ENCODE measurements at regions not wholly inside any gene's neighbourhood (a gene's known extent, or its start where the extent isn't known, plus 50 kb on each side); places are given as distances from the start of the nearest gene placed in this dataset.

GRCh38 chr12:69071091-69071370, 138.1 kb upstream of the CPM start:
- Mint-ChIP-seq H3K36me3 (ENCODE audit: low read depth) (no peaks in the 10 kb centered on the region), H3K27ac (ENCODE audit: unreplicated experiment) (no peak overlapping the region), H3K27me3 (ENCODE audit: low read depth) (peaks cover 11% of the 10 kb centered on the region), H3K4me1 (ENCODE audit: low read depth) (no peaks in the 10 kb centered on the region), H3K9me3 (ENCODE audit: low read depth) (no peaks in the 10 kb centered on the region), H3K4me3 (ENCODE audit: unreplicated experiment) (no peak overlapping the region)
- no peak for DNase-seq (ENCODE audit: low spot score)
- TF ChIP-seq, protein P1, sequence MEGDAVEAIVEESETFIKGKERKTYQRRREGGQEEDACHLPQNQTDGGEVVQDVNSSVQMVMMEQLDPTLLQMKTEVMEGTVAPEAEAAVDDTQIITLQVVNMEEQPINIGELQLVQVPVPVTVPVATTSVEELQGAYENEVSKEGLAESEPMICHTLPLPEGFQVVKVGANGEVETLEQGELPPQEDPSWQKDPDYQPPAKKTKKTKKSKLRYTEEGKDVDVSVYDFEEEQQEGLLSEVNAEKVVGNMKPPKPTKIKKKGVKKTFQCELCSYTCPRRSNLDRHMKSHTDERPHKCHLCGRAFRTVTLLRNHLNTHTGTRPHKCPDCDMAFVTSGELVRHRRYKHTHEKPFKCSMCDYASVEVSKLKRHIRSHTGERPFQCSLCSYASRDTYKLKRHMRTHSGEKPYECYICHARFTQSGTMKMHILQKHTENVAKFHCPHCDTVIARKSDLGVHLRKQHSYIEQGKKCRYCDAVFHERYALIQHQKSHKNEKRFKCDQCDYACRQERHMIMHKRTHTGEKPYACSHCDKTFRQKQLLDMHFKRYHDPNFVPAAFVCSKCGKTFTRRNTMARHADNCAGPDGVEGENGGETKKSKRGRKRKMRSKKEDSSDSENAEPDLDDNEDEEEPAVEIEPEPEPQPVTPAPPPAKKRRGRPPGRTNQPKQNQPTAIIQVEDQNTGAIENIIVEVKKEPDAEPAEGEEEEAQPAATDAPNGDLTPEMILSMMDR (IDR thresholded peaks at IDR 0.05): no peak

GRCh38 chr12:69073035-69073434, 140.1 kb upstream of the CPM start:
- no peaks in the 10 kb centered on the region for H3K9me3 Mint-ChIP-seq (ENCODE audit: low read depth)
- TF ChIP-seq, protein P1 (IDR thresholded peaks at IDR 0.05): no peak
- no peaks in the 10 kb centered on the region for H3K4me1 Mint-ChIP-seq (ENCODE audit: low read depth)
- H3K36me3 Mint-ChIP-seq (ENCODE audit: low read depth): no peaks in the 10 kb centered on the region
- no peak for DNase-seq (ENCODE audit: low spot score)
- no peak overlapping the region for H3K4me3 Mint-ChIP-seq (ENCODE audit: unreplicated experiment)
- peaks cover 13% of the 10 kb centered on the region for H3K27me3 Mint-ChIP-seq (ENCODE audit: low read depth)
- H3K27ac Mint-ChIP-seq (ENCODE audit: unreplicated experiment): no peak overlapping the region

- no peak overlapping the region for H3K27ac Mint-ChIP-seq (ENCODE audit: unreplicated experiment)
- TF ChIP-seq, protein P1 (IDR thresholded peaks at IDR 0.05): no peak
- H3K9me3 Mint-ChIP-seq (ENCODE audit: low read depth): no peaks in the 10 kb centered on the region
- H3K27me3 Mint-ChIP-seq (ENCODE audit: low read depth): peaks cover 13% of the 10 kb centered on the region
- no peaks in the 10 kb centered on the region for H3K4me1 Mint-ChIP-seq (ENCODE audit: low read depth)
- H3K36me3 Mint-ChIP-seq (ENCODE audit: low read depth): no peaks in the 10 kb centered on the region
- no peak for DNase-seq (ENCODE audit: low spot score)
- no peak overlapping the region for H3K4me3 Mint-ChIP-seq (ENCODE audit: unreplicated experiment)
Measured at GRCh38 chr12:69074556-69075349, 141.8 kb upstream of the CPM start.

DNA sequence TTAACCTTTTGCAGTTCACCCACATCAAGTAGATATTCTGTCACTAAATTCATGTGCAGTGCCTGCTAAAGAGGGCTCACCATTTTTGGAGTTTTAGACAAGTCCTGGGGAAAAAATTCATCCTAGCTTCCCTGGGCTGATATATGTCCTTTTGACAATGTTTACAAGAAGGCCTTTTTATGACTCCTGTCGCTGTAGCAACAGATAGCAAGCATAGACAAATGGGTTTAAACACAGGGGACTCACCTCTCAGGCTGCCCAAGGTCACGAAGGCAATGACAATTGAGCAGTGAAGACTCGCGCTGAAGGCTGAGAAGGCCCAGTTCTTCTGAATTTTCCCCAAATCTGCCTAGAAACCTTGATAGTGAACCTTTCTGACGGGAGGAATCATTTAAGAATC, 150.7 kb upstream of the CPM start:
- DNase-seq (ENCODE audit: low spot score): no peak
- peaks cover 8% of the 10 kb centered on the region for H3K27me3 Mint-ChIP-seq (ENCODE audit: low read depth)
- no peak overlapping the region for H3K27ac Mint-ChIP-seq (ENCODE audit: unreplicated experiment)
- H3K4me3 Mint-ChIP-seq (ENCODE audit: unreplicated experiment): no peak overlapping the region
- H3K9me3 Mint-ChIP-seq (ENCODE audit: low read depth): no peaks in the 10 kb centered on the region
- H3K4me1 Mint-ChIP-seq (ENCODE audit: low read depth): no peaks in the 10 kb centered on the region
- peaks cover 1% of the 10 kb centered on the region for H3K36me3 Mint-ChIP-seq (ENCODE audit: low read depth)
- TF ChIP-seq, protein P1 (IDR thresholded peaks at IDR 0.05): no peak

DNA sequence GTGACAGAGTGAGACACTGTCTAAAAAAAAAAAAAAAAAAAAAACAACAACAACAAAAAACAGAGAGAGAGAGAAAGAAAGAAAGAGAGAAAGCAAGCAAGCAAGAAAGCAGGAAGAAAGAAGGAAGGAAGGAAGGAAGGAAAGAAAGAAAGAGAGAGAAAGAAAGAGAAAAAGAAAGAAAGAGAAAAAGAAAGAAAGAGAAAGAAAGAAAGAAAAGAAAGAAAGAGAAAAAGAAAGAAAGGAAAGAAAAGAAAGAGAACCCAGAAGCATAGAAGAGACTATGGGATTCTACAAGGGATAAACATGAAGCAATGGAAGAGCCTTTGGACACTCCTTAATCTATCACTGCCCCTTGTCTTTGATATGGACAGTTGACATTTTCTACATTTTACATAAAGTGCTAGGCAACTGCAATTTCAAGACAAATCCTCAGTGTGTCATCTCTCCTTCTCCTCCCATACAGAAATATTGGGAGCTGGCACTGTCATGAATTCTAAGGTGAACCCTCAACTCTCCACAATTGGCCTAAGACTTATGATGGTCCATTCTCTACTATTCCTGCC, 151.9 kb upstream of the CPM start:
- Mint-ChIP-seq H3K27me3 (ENCODE audit: low read depth) (peaks cover 12% of the 10 kb centered on the region), H3K36me3 (ENCODE audit: low read depth) (peaks cover 1% of the 10 kb centered on the region), H3K9me3 (ENCODE audit: low read depth) (peaks cover 4% of the 10 kb centered on the region), H3K27ac (ENCODE audit: unreplicated experiment) (no peak overlapping the region), H3K4me3 (ENCODE audit: unreplicated experiment) (no peak overlapping the region), H3K4me1 (ENCODE audit: low read depth) (no peaks in the 10 kb centered on the region)
- TF ChIP-seq, protein P1 (IDR thresholded peaks at IDR 0.05): no peak
- DNase-seq (ENCODE audit: low spot score): no peak
